HepG2 (cell line): ENCODE measurements at regions not wholly inside any gene's neighbourhood (a gene's known extent, or its start where the extent isn't known, plus 50 kb on each side); places are given as distances from the start of the nearest gene placed in this dataset.

Experiments used
- ATAC-seq: fragments of 200-7000 bp; cut with Tn5 transposase; 3 replicates; pipeline ENCODE4 v1.9.1; 2020; ENCODE audit warnings: mild to moderate bottlenecking, moderate library complexity
- BruUV-seq: library from RNA; stranded (reverse); fragments of 400-500 nt; replicated peaks from 2 replicates; lab custom pipeline; 2021; lab: Mats Ljungman, UMichigan
- CTCF ChIA-PET: fragments of 300-600 bp; formaldehyde crosslinking; extraction: SDS; loops from one replicate; lab custom pipeline; 2021; ENCODE audit warnings: low total read pairs, inconsistent platforms, low intra/inter-chr PET ratio; lab: Yijun Ruan, JAX
- POLR2A ChIA-PET: fragments of 350-600 bp; sonication (Branson Sonifier 250); formaldehyde crosslinking; loops from one replicate; lab custom pipeline; 2020; ENCODE audit warnings: antibody characterized with exemption, inconsistent platforms; lab: Yijun Ruan, JAX
- DNase-seq: peaks from one replicate; pipeline ENCODE4 v3.0.0-alpha.2; 2015; ENCODE audit warnings: low spot score
- FAIRE-seq: peaks from 3 replicates; lab custom pipeline; 2011; peaks lifted over from hg19 to GRCh38; lab: Jason Lieb, UNC
- H2AFZ ChIP-seq: one replicate; pipeline ENCODE4 v1.6.1; 2011; ENCODE audit warnings: low read length, inconsistent platforms
- H3K27ac ChIP-seq: fragments of 300-600 bp; 3 replicates; pipeline ENCODE4 v1.8.0; 2011; ENCODE audit warnings: mixed run types, mild to moderate bottlenecking, mixed read lengths, low read length, inconsistent platforms; ENCODE audit not compliant: insufficient read depth; ENCODE audit errors: extremely low read length
- H3K27me3 ChIP-seq, 2 experiments: fragments of 200-600 bp in 1 of 2; 2 replicates in 1 of 2; 3 replicates in 1 of 2; pipeline versions ENCODE4 v1.6.0 to v1.8.0; 2011; ENCODE audit warnings: low read length in 2 of 2, mild to moderate bottlenecking in 2 of 2, moderate library complexity in 2 of 2, inconsistent platforms in 1 of 2; ENCODE audit not compliant: insufficient read depth in 2 of 2, control insufficient read depth in 1 of 2
- H3K36me3 ChIP-seq, 2 experiments: fragments of 200-600 bp in 1 of 2; replicated peaks in 1 of 2; 2 replicates in 1 of 2; 3 replicates in 1 of 2; pipeline versions ENCODE4 v1.5.1 to v1.8.0; 2011; ENCODE audit warnings: low read length in 2 of 2, inconsistent platforms in 1 of 2; ENCODE audit not compliant: insufficient read depth in 2 of 2, control insufficient read depth in 1 of 2
- H3K4me1 ChIP-seq: 2 replicates; pipeline ENCODE4 v1.5.1; 2012; ENCODE audit warnings: low read length, inconsistent platforms; ENCODE audit not compliant: insufficient read depth
- H3K4me2 ChIP-seq: 2 replicates; pipeline ENCODE4 v1.6.0; 2011; ENCODE audit warnings: low read depth, low read length, inconsistent platforms
- H3K4me3 ChIP-seq, 3 experiments: fragments of 200-600 bp in 1 of 3; sonication (generic), shearing (Covaris generic) in 1 of 3; replicated peaks in 1 of 3; 2 replicates each; pipeline ENCODE4 v1.5.1; 2011 to 2016; ENCODE audit warnings: low read length in 3 of 3, inconsistent platforms in 2 of 3, low read depth in 2 of 3, mild to moderate bottlenecking in 2 of 3, control low read depth in 1 of 3, mixed read lengths in 1 of 3; ENCODE audit not compliant: insufficient read depth in 1 of 3
- H3K79me2 ChIP-seq: one replicate; pipeline ENCODE4 v1.6.1; 2011; ENCODE audit warnings: low read length, inconsistent platforms; ENCODE audit not compliant: insufficient read depth
- H3K9ac ChIP-seq: 2 replicates; pipeline ENCODE4 v1.6.0; 2011; ENCODE audit warnings: mild to moderate bottlenecking, low read depth, low read length, inconsistent platforms; ENCODE audit not compliant: insufficient read depth
- H3K9me3 ChIP-seq: 2 replicates; pipeline ENCODE4 v1.5.1; 2012; ENCODE audit warnings: mild to moderate bottlenecking, low read length
- H4K20me1 ChIP-seq: 2 replicates; pipeline ENCODE4 v1.6.0; 2011; ENCODE audit warnings: inconsistent platforms, mild to moderate bottlenecking, low read length, moderate library complexity; ENCODE audit not compliant: insufficient read depth
- FOSL2 ChIP-seq: sonication (generic); formaldehyde crosslinking; IDR thresholded peaks from 2 replicates; pipeline ENCODE4 v1.4.0; 2020; ENCODE audit warnings: missing genetic modification reagents
- IKZF1 ChIP-seq: fragments of 450-650 bp; IDR thresholded peaks from 2 replicates; pipeline ENCODE4 v1.7.1; 2016
- MBD4 ChIP-seq: IDR thresholded peaks from 2 replicates; pipeline ENCODE4 v1.6.1; 2012; ENCODE audit warnings: low read length, inconsistent platforms, borderline replicate concordance
- PHF21A ChIP-seq: sonication (generic); formaldehyde crosslinking; IDR thresholded peaks from 2 replicates; pipeline ENCODE4 v1.5.0; 2020; ENCODE audit warnings: mild to moderate bottlenecking, missing genetic modification reagents
- POLR2G ChIP-seq: fragments of 200-400 bp; formaldehyde crosslinking; IDR thresholded peaks from 2 replicates; pipeline ENCODE4 v1.6.1; 2018; ENCODE audit warnings: mild to moderate bottlenecking, low read depth, low read length, moderate library complexity
- RBM39 ChIP-seq: fragments of 200-400 bp; formaldehyde crosslinking; IDR thresholded peaks from one replicate; pipeline ENCODE4 v1.6.1; 2018; ENCODE audit warnings: antibody characterized with exemption, mild to moderate bottlenecking, low read depth, low read length; ENCODE audit not compliant: poor library complexity, severe bottlenecking
- SATB2 ChIP-seq: sonication (generic); formaldehyde crosslinking; IDR thresholded peaks from 2 replicates; pipeline ENCODE4 v1.5.0; 2020; ENCODE audit warnings: missing genetic modification reagents
- ZBTB3 ChIP-seq: sonication (generic); formaldehyde crosslinking; IDR thresholded peaks from 2 replicates; pipeline ENCODE4 v1.4.0; 2020; ENCODE audit warnings: low read depth, mild to moderate bottlenecking, moderate library complexity, missing genetic modification reagents, borderline replicate concordance
- ZFP82 ChIP-seq: sonication (generic); formaldehyde crosslinking; IDR thresholded peaks from 2 replicates; pipeline ENCODE4 v1.5.1; 2020; ENCODE audit warnings: mild to moderate bottlenecking, missing genetic modification reagents, borderline replicate concordance
- ZNF713 ChIP-seq: sonication (generic); formaldehyde crosslinking; IDR thresholded peaks from 2 replicates; pipeline ENCODE4 v1.4.0; 2020; ENCODE audit warnings: mild to moderate bottlenecking, missing genetic modification reagents
- WGBS: methylation state at CpG from one replicate; pipeline ENCODE4 v1.1.6; 2017; ENCODE audit warnings: low lambda C conversion rate; 5-methylcytosine and 5-hydroxymethylcytosine counted together
- in situ Hi-C: cut with HindIII; loops from 2 replicates; pipeline ENCODE4 v1.10.0; 2017; ENCODE audit warnings: low pct_unique_long_range_greater_than_20kb; ENCODE audit not compliant: extremely low pct_ligation_motif_present
- intact Hi-C: fragments of 100-400 bp; cut with micrococcal nuclease; formaldehyde crosslinking; loops from one replicate; pipeline ENCODE4 v1.10.0; 2022; ENCODE audit not compliant: unreplicated experiment
- TF ChIP-seq, protein P1 (sequence below): sonication (generic); formaldehyde crosslinking; IDR thresholded peaks from 2 replicates; pipeline ENCODE4 v1.4.0; 2020; ENCODE audit warnings: missing genetic modification reagents
- TF ChIP-seq, protein P2 (sequence below): sonication (generic); formaldehyde crosslinking; IDR thresholded peaks from 2 replicates; pipeline ENCODE4 v1.5.0; 2020; ENCODE audit warnings: mild to moderate bottlenecking, missing genetic modification reagents

DNA sequence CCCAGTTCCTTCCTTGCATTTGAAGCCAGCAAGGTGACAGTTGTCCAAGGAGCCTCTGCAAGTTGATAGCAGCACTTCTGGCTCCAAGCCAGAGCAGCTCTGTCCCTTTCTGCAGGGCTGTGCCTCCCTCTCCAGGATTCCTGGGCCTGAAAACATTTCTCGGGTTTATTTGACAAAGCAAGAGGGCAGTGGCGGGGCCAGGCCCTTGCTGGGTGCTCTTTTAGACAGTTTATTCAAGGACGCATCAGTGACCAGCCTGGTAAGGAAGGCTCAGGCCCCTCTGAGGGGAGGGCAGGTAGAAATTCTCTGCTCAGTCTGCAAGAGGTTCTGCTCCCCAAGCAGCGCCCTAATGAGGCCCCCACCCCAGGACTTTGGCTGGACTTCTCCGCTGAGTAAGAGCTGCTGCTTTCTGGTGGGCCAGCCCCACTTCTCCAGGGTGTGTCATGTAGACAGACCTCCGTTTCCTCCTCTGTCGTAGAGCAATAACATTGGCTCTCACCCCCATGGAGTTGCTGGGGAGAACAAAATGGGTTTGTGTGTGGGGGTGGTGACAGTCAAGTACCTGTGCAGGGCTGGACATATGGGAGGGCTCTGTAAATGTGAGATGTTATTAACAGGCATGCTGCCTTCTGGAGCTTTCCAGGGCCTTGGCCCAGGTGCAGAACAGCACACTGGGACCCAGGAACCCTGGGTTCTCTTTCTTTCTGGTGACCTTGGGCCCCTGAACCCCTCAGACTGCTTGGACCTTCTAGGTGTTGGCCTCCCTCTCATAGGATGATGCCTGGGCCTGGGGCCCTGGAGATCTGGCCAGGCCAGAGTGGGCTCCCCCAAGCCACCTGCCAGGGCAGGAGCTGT is 146.2 kb upstream of the TLE3 start:
- BruUV-seq, result no TSS peak
- TF ChIP-seq ZNF713 (CRISPR knock-in tag), result no peak
- TF ChIP-seq, protein P1, sequence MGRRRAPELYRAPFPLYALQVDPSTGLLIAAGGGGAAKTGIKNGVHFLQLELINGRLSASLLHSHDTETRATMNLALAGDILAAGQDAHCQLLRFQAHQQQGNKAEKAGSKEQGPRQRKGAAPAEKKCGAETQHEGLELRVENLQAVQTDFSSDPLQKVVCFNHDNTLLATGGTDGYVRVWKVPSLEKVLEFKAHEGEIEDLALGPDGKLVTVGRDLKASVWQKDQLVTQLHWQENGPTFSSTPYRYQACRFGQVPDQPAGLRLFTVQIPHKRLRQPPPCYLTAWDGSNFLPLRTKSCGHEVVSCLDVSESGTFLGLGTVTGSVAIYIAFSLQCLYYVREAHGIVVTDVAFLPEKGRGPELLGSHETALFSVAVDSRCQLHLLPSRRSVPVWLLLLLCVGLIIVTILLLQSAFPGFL (CRISPR knock-in tag), result no peak
- no peak for TF ChIP-seq ZFP82 (CRISPR knock-in tag)
- TF ChIP-seq IKZF1, result no peak
- TF ChIP-seq RBM39, result no peak
- TF ChIP-seq FOSL2 (CRISPR knock-in tag), result no peak
- TF ChIP-seq ZBTB3, result no peak
- TF ChIP-seq, protein P2, sequence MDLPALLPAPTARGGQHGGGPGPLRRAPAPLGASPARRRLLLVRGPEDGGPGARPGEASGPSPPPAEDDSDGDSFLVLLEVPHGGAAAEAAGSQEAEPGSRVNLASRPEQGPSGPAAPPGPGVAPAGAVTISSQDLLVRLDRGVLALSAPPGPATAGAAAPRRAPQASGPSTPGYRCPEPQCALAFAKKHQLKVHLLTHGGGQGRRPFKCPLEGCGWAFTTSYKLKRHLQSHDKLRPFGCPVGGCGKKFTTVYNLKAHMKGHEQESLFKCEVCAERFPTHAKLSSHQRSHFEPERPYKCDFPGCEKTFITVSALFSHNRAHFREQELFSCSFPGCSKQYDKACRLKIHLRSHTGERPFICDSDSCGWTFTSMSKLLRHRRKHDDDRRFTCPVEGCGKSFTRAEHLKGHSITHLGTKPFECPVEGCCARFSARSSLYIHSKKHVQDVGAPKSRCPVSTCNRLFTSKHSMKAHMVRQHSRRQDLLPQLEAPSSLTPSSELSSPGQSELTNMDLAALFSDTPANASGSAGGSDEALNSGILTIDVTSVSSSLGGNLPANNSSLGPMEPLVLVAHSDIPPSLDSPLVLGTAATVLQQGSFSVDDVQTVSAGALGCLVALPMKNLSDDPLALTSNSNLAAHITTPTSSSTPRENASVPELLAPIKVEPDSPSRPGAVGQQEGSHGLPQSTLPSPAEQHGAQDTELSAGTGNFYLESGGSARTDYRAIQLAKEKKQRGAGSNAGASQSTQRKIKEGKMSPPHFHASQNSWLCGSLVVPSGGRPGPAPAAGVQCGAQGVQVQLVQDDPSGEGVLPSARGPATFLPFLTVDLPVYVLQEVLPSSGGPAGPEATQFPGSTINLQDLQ (CRISPR knock-in tag), result no peak
- TF ChIP-seq SATB2 (CRISPR knock-in tag), result no peak
- no peak for TF ChIP-seq MBD4
- TF ChIP-seq PHF21A (CRISPR knock-in tag), result no peak
- TF ChIP-seq POLR2G, result no peak
- intact Hi-C loops, result no loop called here

More for the DNA sequence above, 146.2 kb upstream of the TLE3 start:
- H3K4me3 ChIP-seq, result no peak overlapping the region
- H3K4me2 ChIP-seq, result no peak overlapping the region
- no peak overlapping the region for H2AFZ ChIP-seq
- FAIRE-seq (no peak), DNase-seq (no peak), ATAC-seq (no peak)
- H4K20me1 ChIP-seq, result 0 out of 2 replicates have a peak, but pooled peaks cover 2% of the 10 kb centered on the region
- H3K9me3 ChIP-seq, result no peaks in the 10 kb centered on the region
- CTCF ChIA-PET, result no interaction called here
- no peak overlapping the region for H3K27ac ChIP-seq
- H3K4me1 ChIP-seq, result peaks cover 8% of the 10 kb centered on the region; the same call in 1 of the 2 replicates
- in situ Hi-C loops, result no loop called here
- H3K36me3 ChIP-seq, result no peaks in the 10 kb centered on the region
- 90% methylated on average over 2 of the region's 7 CpGs for WGBS
- no peak overlapping the region for H3K9ac ChIP-seq
- no peaks in the 10 kb centered on the region for H3K79me2 ChIP-seq
- POLR2A ChIA-PET, result no interaction called here
- peaks cover 6 to 26% of the 10 kb centered on the region in 2 experiments; a peak in 2 of 5 replicates for H3K27me3 ChIP-seq
